ENCODE measurements at regions not wholly inside any gene's neighbourhood (a gene's known extent, or its start where the extent isn't known, plus 50 kb on each side); places are given as distances from the start of the nearest gene placed in this dataset.

GRCh38 chr2:150008901-150009300 lies 421.3 kb upstream of the MMADHC start:
- Histone ChIP-seq H3K23ac (ENCODE audit: insufficient read length, low read depth, low read length) (no peak overlapping the region), H2AFZ (ENCODE audit: low read length) (no peak overlapping the region), H3K14ac (ENCODE audit: insufficient read depth, low read length) (no peak overlapping the region), H2BK120ac (ENCODE audit: low read depth, low read length, poor library complexity, severe bottlenecking) (no peak overlapping the region), H2BK20ac (ENCODE audit: low read depth, low read length, poor library complexity, severe bottlenecking) (no peak overlapping the region), H3K23me2 (ENCODE audit: insufficient read length, low read depth, low read length, poor library complexity, severe bottlenecking) (no peaks in the 10 kb centered on the region), H2BK15ac (ENCODE audit: low read depth, low read length) (no peak overlapping the region), H3K27me3 (ENCODE audit: insufficient read depth, low read length) (no peaks in the 10 kb centered on the region), H3K4ac (ENCODE audit: low read depth, low read length) (no peak overlapping the region), H4K8ac (replicated peaks; ENCODE audit: insufficient read length, low read depth, low read length) (no peak overlapping the region), H2AK5ac (ENCODE audit: insufficient read length, low read length) (no peak overlapping the region), H3K79me1 (ENCODE audit: insufficient read depth, low read depth, low read length, poor library complexity, severe bottlenecking) (no peaks in the 10 kb centered on the region), H3K79me2 (ENCODE audit: insufficient read depth, low read length) (no peaks in the 10 kb centered on the region), H3K9ac (ENCODE audit: extremely low read depth, insufficient read length, low read length) (no peak overlapping the region), H3K4me2 (ENCODE audit: insufficient read depth, insufficient read length, low read length) (no peak overlapping the region), H3K27ac (ENCODE audit: insufficient read length, low read depth, low read length) (no peak overlapping the region), H4K5ac (ENCODE audit: insufficient read length, low read depth, low read length) (no peak overlapping the region), H4K91ac (ENCODE audit: insufficient read length, low read depth, low read length) (no peak overlapping the region), H3K9me3 (ENCODE audit: control insufficient read depth, low read depth, low read length) (no peaks in the 10 kb centered on the region), H2BK5ac (ENCODE audit: insufficient read length, low read length) (no peak overlapping the region), H3K18ac (ENCODE audit: insufficient read length, low read depth, low read length) (no peak overlapping the region), H3T11ph (ENCODE audit: low read length) (no peak overlapping the region), H3K4me1 (ENCODE audit: insufficient read depth, low read length) (no peaks in the 10 kb centered on the region), H2BK12ac (ENCODE audit: insufficient read length, low read depth, low read length) (no peak overlapping the region), H3K56ac (ENCODE audit: insufficient read length, low read depth, low read length) (no peak overlapping the region), H4K20me1 (ENCODE audit: control insufficient read depth, insufficient read depth, insufficient read length) (no peaks in the 10 kb centered on the region)
- Mint-ChIP-seq H3K36me3 (ENCODE audit: insufficient read depth in 1 of 3, low read depth in 3 of 3) (no peaks in the 10 kb centered on the region), H3K9me3 (no peaks in the 10 kb centered on the region; a peak in 1 of 5 replicates), H3K27ac (no peak overlapping the region), H3K4me3 (no peak overlapping the region), H3K27me3 (ENCODE audit: low read depth) (no peaks in the 10 kb centered on the region), H3K4me1 (no peaks in the 10 kb centered on the region)
- WGBS (ENCODE audit: extremely low coverage, insufficient read length, low lambda C conversion rate), result no CpG with 5 or more reads among the region's 1 CpG
- TF ChIP-seq, protein P1, sequence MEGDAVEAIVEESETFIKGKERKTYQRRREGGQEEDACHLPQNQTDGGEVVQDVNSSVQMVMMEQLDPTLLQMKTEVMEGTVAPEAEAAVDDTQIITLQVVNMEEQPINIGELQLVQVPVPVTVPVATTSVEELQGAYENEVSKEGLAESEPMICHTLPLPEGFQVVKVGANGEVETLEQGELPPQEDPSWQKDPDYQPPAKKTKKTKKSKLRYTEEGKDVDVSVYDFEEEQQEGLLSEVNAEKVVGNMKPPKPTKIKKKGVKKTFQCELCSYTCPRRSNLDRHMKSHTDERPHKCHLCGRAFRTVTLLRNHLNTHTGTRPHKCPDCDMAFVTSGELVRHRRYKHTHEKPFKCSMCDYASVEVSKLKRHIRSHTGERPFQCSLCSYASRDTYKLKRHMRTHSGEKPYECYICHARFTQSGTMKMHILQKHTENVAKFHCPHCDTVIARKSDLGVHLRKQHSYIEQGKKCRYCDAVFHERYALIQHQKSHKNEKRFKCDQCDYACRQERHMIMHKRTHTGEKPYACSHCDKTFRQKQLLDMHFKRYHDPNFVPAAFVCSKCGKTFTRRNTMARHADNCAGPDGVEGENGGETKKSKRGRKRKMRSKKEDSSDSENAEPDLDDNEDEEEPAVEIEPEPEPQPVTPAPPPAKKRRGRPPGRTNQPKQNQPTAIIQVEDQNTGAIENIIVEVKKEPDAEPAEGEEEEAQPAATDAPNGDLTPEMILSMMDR (conservative IDR thresholded peaks at IDR 0.05), result no peak
- DNase-seq, result no peak
